Mesenchymal stem cell (in vitro differentiated cells and primary cell): ENCODE measurements at regions not wholly inside any gene's neighbourhood (a gene's known extent, or its start where the extent isn't known, plus 50 kb on each side); places are given as distances from the start of the nearest gene placed in this dataset.

Experiments used
- DNase-seq: peaks from one replicate; pipeline ENCODE4 v3.0.0-alpha.2; 2013
- H2AFZ ChIP-seq: one replicate; pipeline ENCODE4 v1.6.1; 2013; ENCODE audit warnings: low read depth, mild to moderate bottlenecking, control low read depth, inconsistent platforms, low read length, moderate library complexity
- H2AK5ac ChIP-seq: 2 replicates; pipeline ENCODE4 v1.6.1; 2013; ENCODE audit warnings: low read length, moderate library complexity, mild to moderate bottlenecking, inconsistent platforms; ENCODE audit not compliant: severe bottlenecking
- H2BK120ac ChIP-seq: one replicate; pipeline ENCODE4 v1.6.1; 2013; ENCODE audit warnings: low read depth, mild to moderate bottlenecking, inconsistent platforms, low read length, moderate library complexity
- H2BK12ac ChIP-seq, 2 experiments: one replicate each; pipeline ENCODE4 v1.6.1; 2013; ENCODE audit warnings: inconsistent platforms in 2 of 2, low read length in 2 of 2, mild to moderate bottlenecking in 2 of 2, moderate library complexity in 2 of 2, control low read depth in 1 of 2
- H2BK15ac ChIP-seq: one replicate; pipeline ENCODE4 v1.6.1; 2013; ENCODE audit warnings: mild to moderate bottlenecking, low read depth, inconsistent platforms; ENCODE audit not compliant: poor library complexity, severe bottlenecking
- H2BK5ac ChIP-seq: 2 replicates; pipeline ENCODE4 v1.6.1; 2013; ENCODE audit warnings: low read depth, mild to moderate bottlenecking, low read length, control low read depth, inconsistent platforms; ENCODE audit not compliant: poor library complexity, severe bottlenecking
- H3K14ac ChIP-seq, 2 experiments: one replicate each; pipeline ENCODE4 v1.6.1; 2013; ENCODE audit warnings: inconsistent platforms in 2 of 2, low read length in 2 of 2, control low read depth in 1 of 2, mild to moderate bottlenecking in 1 of 2, moderate library complexity in 1 of 2
- H3K18ac ChIP-seq, 2 experiments: one replicate each; pipeline ENCODE4 v1.6.1; 2013; ENCODE audit warnings: inconsistent platforms in 2 of 2, low read length in 2 of 2, control low read depth in 1 of 2, low read depth in 1 of 2, mild to moderate bottlenecking in 1 of 2
- H3K23ac ChIP-seq, 2 experiments: one replicate each; pipeline ENCODE4 v1.6.1; 2013; ENCODE audit warnings: inconsistent platforms in 2 of 2, low read length in 2 of 2, mild to moderate bottlenecking in 2 of 2, moderate library complexity in 2 of 2, control low read depth in 1 of 2
- H3K27ac ChIP-seq: 2 replicates; pipeline ENCODE4 v1.5.1; 2013; ENCODE audit warnings: mild to moderate bottlenecking, moderate library complexity, low read length, control low read depth, inconsistent platforms; ENCODE audit not compliant: poor library complexity, severe bottlenecking
- H3K27me3 ChIP-seq, 2 experiments: 2 replicates each; pipeline versions ENCODE4 v1.6.1 to v1.7.0; 2013; ENCODE audit warnings: low read length in 2 of 2, mild to moderate bottlenecking in 2 of 2, moderate library complexity in 2 of 2, control low read depth in 1 of 2, inconsistent platforms in 1 of 2; ENCODE audit not compliant: control insufficient read depth in 1 of 2, insufficient read depth in 1 of 2
- H3K36me3 ChIP-seq, 2 experiments: 2 replicates each; pipeline versions ENCODE4 v1.6.1 to v1.7.0; 2013; ENCODE audit warnings: low read length in 2 of 2, control low read depth in 1 of 2, inconsistent platforms in 1 of 2, low read depth in 1 of 2, mild to moderate bottlenecking in 1 of 2; ENCODE audit not compliant: insufficient read depth in 2 of 2, control insufficient read depth in 1 of 2
- H3K4ac ChIP-seq, 2 experiments: one replicate each; pipeline ENCODE4 v1.6.1; 2013; ENCODE audit warnings: inconsistent platforms in 2 of 2, low read length in 2 of 2, mild to moderate bottlenecking in 2 of 2, moderate library complexity in 2 of 2, control low read depth in 1 of 2, low read depth in 1 of 2
- H3K4me1 ChIP-seq: 2 replicates; pipeline ENCODE4 v1.6.1; 2013; ENCODE audit warnings: low read depth, low read length, control low read depth; ENCODE audit not compliant: control insufficient read depth, insufficient read depth
- H3K4me2 ChIP-seq: 2 replicates; pipeline ENCODE4 v1.6.1; 2013; ENCODE audit warnings: low read length, mild to moderate bottlenecking, inconsistent platforms; ENCODE audit not compliant: poor library complexity, severe bottlenecking
- H3K4me3 ChIP-seq, 2 experiments: 2 replicates each; pipeline versions ENCODE4 v1.5.1 to v1.7.0; 2013; ENCODE audit warnings: low read length in 2 of 2, mild to moderate bottlenecking in 2 of 2, control low read depth in 1 of 2, low read depth in 1 of 2; ENCODE audit not compliant: insufficient read depth in 1 of 2
- H3K79me1 ChIP-seq: replicated peaks from 2 replicates; pipeline ENCODE4 v1.6.1; 2013; ENCODE audit warnings: mild to moderate bottlenecking, control low read depth, low read length, inconsistent platforms; ENCODE audit not compliant: poor library complexity, severe bottlenecking
- H3K9ac ChIP-seq: 2 replicates; pipeline ENCODE4 v1.7.0; 2013; ENCODE audit warnings: mild to moderate bottlenecking, low read length, moderate library complexity
- H3K9me3 ChIP-seq: 2 replicates; pipeline ENCODE4 v1.7.0; 2013; ENCODE audit warnings: mild to moderate bottlenecking, low read length; ENCODE audit not compliant: control insufficient read depth
- H4K8ac ChIP-seq: one replicate; pipeline ENCODE4 v1.6.1; 2013; ENCODE audit warnings: inconsistent platforms, mild to moderate bottlenecking, low read length, moderate library complexity
- H4K91ac ChIP-seq: one replicate; pipeline ENCODE4 v1.6.1; 2013; ENCODE audit warnings: mild to moderate bottlenecking, low read length, inconsistent platforms
- WGBS: methylation state at CpG from one replicate; pipeline ENCODE4 v1.1.7; 2013; ENCODE audit warnings: mixed read lengths; 5-methylcytosine and 5-hydroxymethylcytosine counted together

GRCh38 chr1:30485072-30485471, 238.3 kb downstream of the MATN1 start:
- H3K79me1 ChIP-seq, result no peaks in the 10 kb centered on the region
- H2AK5ac ChIP-seq, result no peak overlapping the region
- no peaks in the 10 kb centered on the region for H3K36me3 ChIP-seq
- H3K27me3 ChIP-seq, result peaks cover 0 to 7% of the 10 kb centered on the region in 2 experiments
- WGBS, result 77% methylated on average over 6 of the region's 6 CpGs
- peaks cover 52% of the 10 kb centered on the region for H3K9me3 ChIP-seq
- H2BK12ac ChIP-seq, result no peak overlapping the region
- H3K27ac ChIP-seq, result no peak overlapping the region
- H3K4ac ChIP-seq, result no peak overlapping the region
- no peak overlapping the region for H3K23ac ChIP-seq
- no peaks in the 10 kb centered on the region for H3K4me1 ChIP-seq
- no peak overlapping the region for H3K4me2 ChIP-seq
- no peak overlapping the region for H2AFZ ChIP-seq
- no peak overlapping the region for H2BK120ac ChIP-seq
- no peak overlapping the region for H4K91ac ChIP-seq
- H3K9ac ChIP-seq, result no peak overlapping the region
- no peak overlapping the region for H2BK5ac ChIP-seq
- H4K8ac ChIP-seq, result no peak overlapping the region
- no peak overlapping the region for H2BK15ac ChIP-seq
- no peak for DNase-seq
- no peak overlapping the region for H3K4me3 ChIP-seq
- H3K18ac ChIP-seq, result no peak overlapping the region
- no peak overlapping the region for H3K14ac ChIP-seq

DNA sequence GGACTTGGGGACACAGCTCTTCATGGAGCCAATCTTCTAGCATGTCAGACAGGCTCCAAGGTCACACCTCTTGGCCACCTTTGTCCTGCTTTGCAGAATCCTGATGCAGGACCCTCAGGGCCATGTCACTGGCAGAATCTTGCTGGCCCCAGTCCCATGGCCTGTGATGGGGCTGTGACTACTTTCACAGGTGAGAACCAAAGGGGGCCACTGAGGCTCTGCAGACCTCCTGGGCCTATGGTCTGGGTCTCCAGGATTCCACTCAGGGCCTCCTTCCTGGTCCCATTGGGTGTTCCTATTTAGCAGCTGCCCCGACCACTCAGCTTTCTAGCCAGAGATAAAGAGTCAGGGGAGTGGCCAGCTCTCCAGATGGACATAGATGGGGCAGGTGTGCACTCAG, 238.7 kb downstream of the MATN1 start:
- no peak overlapping the region for H3K4me3 ChIP-seq
- no peaks in the 10 kb centered on the region for H3K4me1 ChIP-seq
- no peak overlapping the region for H3K27ac ChIP-seq
- H4K8ac ChIP-seq, result no peak overlapping the region
- H3K27me3 ChIP-seq, result peaks cover 0 to 7% of the 10 kb centered on the region in 2 experiments
- no peak overlapping the region for H3K14ac ChIP-seq
- H3K18ac ChIP-seq, result no peak overlapping the region
- WGBS, result 57% methylated on average over 1 of the region's 1 CpG
- no peak overlapping the region for H2AFZ ChIP-seq
- H3K9ac ChIP-seq, result no peak overlapping the region
- H2BK5ac ChIP-seq, result no peak overlapping the region
- peaks cover 53% of the 10 kb centered on the region for H3K9me3 ChIP-seq
- H2AK5ac ChIP-seq, result no peak overlapping the region
- H3K79me1 ChIP-seq, result no peaks in the 10 kb centered on the region
- H2BK120ac ChIP-seq, result no peak overlapping the region
- no peak overlapping the region for H4K91ac ChIP-seq
- H3K23ac ChIP-seq, result no peak overlapping the region
- no peak overlapping the region for H3K4me2 ChIP-seq
- no peak for DNase-seq
- no peak overlapping the region for H3K4ac ChIP-seq
- H2BK12ac ChIP-seq, result no peak overlapping the region
- no peaks in the 10 kb centered on the region for H3K36me3 ChIP-seq
- H2BK15ac ChIP-seq, result no peak overlapping the region

DNA sequence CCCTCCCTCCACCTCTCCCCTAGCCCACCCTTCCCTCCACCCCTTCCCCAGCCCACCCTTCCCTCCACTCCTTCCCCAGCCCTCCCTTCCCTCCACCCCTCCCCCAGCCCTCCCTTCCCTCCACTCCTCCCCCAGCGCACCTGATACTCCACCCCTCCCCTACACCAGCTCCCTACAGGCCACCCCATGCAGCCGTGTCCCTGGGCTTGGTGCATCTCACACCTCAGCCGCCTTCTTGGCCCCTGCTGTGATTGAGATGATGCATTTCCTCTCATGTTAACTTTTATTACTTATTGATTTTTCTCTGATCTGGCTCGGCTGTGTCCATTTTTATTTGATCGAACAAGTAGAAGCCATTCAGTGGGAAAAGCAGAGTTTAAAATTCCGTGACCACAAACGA, 243.8 kb downstream of the MATN1 start:
- no peak overlapping the region for H2BK5ac ChIP-seq
- H3K27me3 ChIP-seq, result no peaks in the 10 kb centered on the region
- no peaks in the 10 kb centered on the region for H3K79me1 ChIP-seq
- WGBS, result 83% methylated on average over 6 of the region's 7 CpGs
- H3K4me1 ChIP-seq, result no peaks in the 10 kb centered on the region
- H3K4ac ChIP-seq, result no peak overlapping the region
- H3K4me2 ChIP-seq, result no peak overlapping the region
- no peak overlapping the region for H3K9ac ChIP-seq
- no peak overlapping the region for H2AFZ ChIP-seq
- H3K36me3 ChIP-seq, result no peaks in the 10 kb centered on the region
- no peak overlapping the region for H3K27ac ChIP-seq
- H3K4me3 ChIP-seq, result no peak overlapping the region
- H2BK12ac ChIP-seq, result no peak overlapping the region
- no peak overlapping the region for H2BK120ac ChIP-seq
- no peak overlapping the region for H4K8ac ChIP-seq
- no peak overlapping the region for H2AK5ac ChIP-seq
- H3K23ac ChIP-seq, result no peak overlapping the region
- H4K91ac ChIP-seq, result no peak overlapping the region
- H3K18ac ChIP-seq, result no peak overlapping the region
- H2BK15ac ChIP-seq, result no peak overlapping the region
- no peak for DNase-seq
- H3K9me3 ChIP-seq, result peaks cover 44% of the 10 kb centered on the region
- H3K14ac ChIP-seq, result no peak overlapping the region

GRCh38 chr1:30478799-30479563, 244.4 kb downstream of the MATN1 start:
- Histone ChIP-seq H2AFZ (no peak overlapping the region), H2BK5ac (no peak overlapping the region), H3K9me3 (peaks cover 39% of the 10 kb centered on the region), H2BK15ac (no peak overlapping the region), H2BK120ac (no peak overlapping the region), H3K36me3 (no peaks in the 10 kb centered on the region), H3K4me2 (no peak overlapping the region), H4K91ac (no peak overlapping the region), H2BK12ac (no peak overlapping the region), H3K14ac (no peak overlapping the region), H3K79me1 (no peaks in the 10 kb centered on the region), H3K23ac (no peak overlapping the region), H3K4me1 (no peaks in the 10 kb centered on the region), H3K9ac (no peak overlapping the region), H3K18ac (no peak overlapping the region), H3K27ac (no peak overlapping the region), H3K27me3 (no peaks in the 10 kb centered on the region), H3K4me3 (no peak overlapping the region), H2AK5ac (no peak overlapping the region), H3K4ac (no peak overlapping the region), H4K8ac (no peak overlapping the region)
- 78% methylated on average over 12 of the region's 13 CpGs for WGBS
- no peak for DNase-seq
